ENCODE measurements at regions not wholly inside any gene's neighbourhood (a gene's known extent, or its start where the extent isn't known, plus 50 kb on each side); places are given as distances from the start of the nearest gene placed in this dataset.

DNA sequence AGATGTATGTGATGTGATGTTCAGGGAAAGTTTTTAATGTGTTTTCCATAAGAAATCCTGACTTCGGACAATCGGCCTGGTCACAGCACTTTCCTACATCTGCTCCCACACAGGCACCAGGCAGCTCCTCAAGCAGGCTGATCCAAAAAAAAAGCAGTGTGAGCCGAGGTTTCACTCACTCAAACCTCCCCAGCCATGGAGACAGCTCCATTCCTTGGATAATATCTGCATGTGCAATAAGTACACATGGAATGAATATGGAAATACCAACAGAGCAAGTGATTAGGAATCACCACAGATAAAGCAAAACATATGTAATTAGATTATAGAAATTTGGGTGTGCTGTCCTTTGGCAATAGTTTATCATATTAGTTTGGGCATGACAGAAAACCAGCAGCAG, 88.8 kb upstream of the API5 start:
- Histone ChIP-seq H3K36me3 (no peaks in the 10 kb centered on the region), H3K27ac (no peak overlapping the region), H3K4me1 (no peaks in the 10 kb centered on the region), H3K9me3 (no peaks in the 10 kb centered on the region), H3K27me3 (no peaks in the 10 kb centered on the region), H3K4me3 (no peak overlapping the region)
- ATAC-seq: no peak
- TF ChIP-seq POLR2A (IDR thresholded peaks at IDR 0.05) (no peak), POLR2AphosphoS5 (IDR thresholded peaks at IDR 0.05) (no peak), EP300 (IDR thresholded peaks at IDR 0.05) (no peak)
- TF ChIP-seq, protein P1, sequence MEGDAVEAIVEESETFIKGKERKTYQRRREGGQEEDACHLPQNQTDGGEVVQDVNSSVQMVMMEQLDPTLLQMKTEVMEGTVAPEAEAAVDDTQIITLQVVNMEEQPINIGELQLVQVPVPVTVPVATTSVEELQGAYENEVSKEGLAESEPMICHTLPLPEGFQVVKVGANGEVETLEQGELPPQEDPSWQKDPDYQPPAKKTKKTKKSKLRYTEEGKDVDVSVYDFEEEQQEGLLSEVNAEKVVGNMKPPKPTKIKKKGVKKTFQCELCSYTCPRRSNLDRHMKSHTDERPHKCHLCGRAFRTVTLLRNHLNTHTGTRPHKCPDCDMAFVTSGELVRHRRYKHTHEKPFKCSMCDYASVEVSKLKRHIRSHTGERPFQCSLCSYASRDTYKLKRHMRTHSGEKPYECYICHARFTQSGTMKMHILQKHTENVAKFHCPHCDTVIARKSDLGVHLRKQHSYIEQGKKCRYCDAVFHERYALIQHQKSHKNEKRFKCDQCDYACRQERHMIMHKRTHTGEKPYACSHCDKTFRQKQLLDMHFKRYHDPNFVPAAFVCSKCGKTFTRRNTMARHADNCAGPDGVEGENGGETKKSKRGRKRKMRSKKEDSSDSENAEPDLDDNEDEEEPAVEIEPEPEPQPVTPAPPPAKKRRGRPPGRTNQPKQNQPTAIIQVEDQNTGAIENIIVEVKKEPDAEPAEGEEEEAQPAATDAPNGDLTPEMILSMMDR (IDR thresholded peaks at IDR 0.05): no peak
- WGBS, 2 donors (ENCODE audit: low coverage in 1 of 2): 82 to 100% methylated on average over 2 to 3 of the region's 3 CpGs

DNA sequence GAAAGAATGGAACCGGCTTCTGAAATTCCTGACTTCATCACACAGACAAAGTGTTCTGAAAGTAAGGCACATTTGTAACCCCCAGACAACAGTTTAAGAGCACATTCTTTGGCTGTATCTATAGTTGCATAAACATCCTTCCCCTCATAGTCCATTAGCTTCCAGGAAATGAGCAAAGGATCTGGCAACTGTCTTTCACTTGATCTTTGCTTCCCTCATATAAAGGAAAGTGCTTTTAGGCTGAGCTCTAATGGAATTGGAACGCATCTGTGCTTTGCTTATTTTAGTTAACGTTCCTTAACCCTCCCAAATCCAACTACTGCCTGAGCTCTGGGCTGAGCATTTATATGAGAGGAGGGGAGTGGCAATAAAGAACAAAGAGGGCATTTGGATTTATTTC, 76.9 kb upstream of the API5 start:
- Histone ChIP-seq H3K27me3 (peaks cover 3% of the 10 kb centered on the region), H3K4me3 (no peak overlapping the region), H3K9me3 (peaks cover 0 to 10% (median 0%) of the 10 kb centered on the region in 3 donors), H3K27ac (no peak overlapping the region), H3K36me3 (no peaks in the 10 kb centered on the region), H3K4me1 (no peaks in the 10 kb centered on the region)
- WGBS, 2 donors (ENCODE audit: low coverage in 1 of 2): 7 to 25% methylated on average over 3 of the region's 3 CpGs
- ATAC-seq: no peak
- TF ChIP-seq, protein P1 (IDR thresholded peaks at IDR 0.05): no peak
- TF ChIP-seq EP300 (IDR thresholded peaks at IDR 0.05): no peak
- no peak for TF ChIP-seq POLR2AphosphoS5 (IDR thresholded peaks at IDR 0.05)
- no peak for TF ChIP-seq POLR2A (IDR thresholded peaks at IDR 0.05)

DNA sequence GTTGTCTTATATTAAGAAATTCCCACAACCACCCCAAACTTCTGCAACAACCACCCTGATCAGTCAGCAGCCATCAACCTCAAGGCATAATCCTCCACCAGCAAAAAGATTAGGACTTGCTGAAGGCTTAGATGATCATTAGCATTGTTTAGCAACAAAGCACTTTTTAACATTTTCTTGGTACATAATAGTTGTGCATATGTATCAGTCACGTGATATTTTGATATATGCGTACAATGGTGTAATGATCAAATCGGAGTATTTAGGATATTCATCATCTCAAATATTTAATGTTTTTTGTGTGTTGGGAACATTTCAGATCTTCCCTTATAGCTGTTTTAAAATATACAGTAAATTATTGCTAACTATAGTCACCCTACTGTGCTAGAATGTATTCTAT, 73.5 kb upstream of the API5 start:
- Histone ChIP-seq H3K9me3 (peaks cover 0 to 10% (median 0%) of the 10 kb centered on the region in 3 donors), H3K27ac (no peak overlapping the region), H3K36me3 (no peaks in the 10 kb centered on the region), H3K27me3 (no peaks in the 10 kb centered on the region), H3K4me3 (no peak overlapping the region), H3K4me1 (no peaks in the 10 kb centered on the region)
- 93 to 96% methylated on average over 3 of the region's 3 CpGs for WGBS, 2 donors (ENCODE audit: low coverage in 1 of 2)
- no peak for ATAC-seq
- no peak for TF ChIP-seq POLR2AphosphoS5 (IDR thresholded peaks at IDR 0.05)
- TF ChIP-seq, protein P1 (IDR thresholded peaks at IDR 0.05): no peak
- no peak for TF ChIP-seq POLR2A (IDR thresholded peaks at IDR 0.05)

DNA sequence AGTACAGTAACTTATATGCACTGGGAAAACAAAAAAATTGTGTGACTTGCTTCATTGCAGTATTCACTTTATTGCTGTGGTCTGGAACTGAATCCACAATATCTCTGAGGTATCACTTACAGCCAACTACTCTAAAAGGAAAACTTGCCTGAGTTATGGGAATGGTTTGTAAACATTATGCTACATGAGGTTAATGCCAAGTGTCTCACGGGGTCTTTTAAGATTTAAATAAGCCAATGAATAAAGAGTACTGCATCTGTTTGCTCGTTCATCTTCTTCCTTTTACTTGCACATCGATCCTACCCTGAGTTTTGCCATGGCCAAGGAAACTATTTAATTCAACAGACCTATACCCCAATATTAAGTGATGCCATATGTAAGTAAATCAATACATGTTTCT, 72.0 kb upstream of the API5 start:
- no peaks in the 10 kb centered on the region for H3K36me3 ChIP-seq
- WGBS, 2 donors (ENCODE audit: low coverage in 1 of 2): 59 to 60% methylated on average over 3 of the region's 3 CpGs
- peaks cover 0 to 10% (median 0%) of the 10 kb centered on the region in 3 donors for H3K9me3 ChIP-seq
- no peaks in the 10 kb centered on the region for H3K4me1 ChIP-seq
- no peak overlapping the region for H3K4me3 ChIP-seq
- no peak for TF ChIP-seq POLR2AphosphoS5 (IDR thresholded peaks at IDR 0.05)
- no peak for ATAC-seq
- no peak overlapping the region for H3K27ac ChIP-seq
- H3K27me3 ChIP-seq: no peaks in the 10 kb centered on the region

DNA sequence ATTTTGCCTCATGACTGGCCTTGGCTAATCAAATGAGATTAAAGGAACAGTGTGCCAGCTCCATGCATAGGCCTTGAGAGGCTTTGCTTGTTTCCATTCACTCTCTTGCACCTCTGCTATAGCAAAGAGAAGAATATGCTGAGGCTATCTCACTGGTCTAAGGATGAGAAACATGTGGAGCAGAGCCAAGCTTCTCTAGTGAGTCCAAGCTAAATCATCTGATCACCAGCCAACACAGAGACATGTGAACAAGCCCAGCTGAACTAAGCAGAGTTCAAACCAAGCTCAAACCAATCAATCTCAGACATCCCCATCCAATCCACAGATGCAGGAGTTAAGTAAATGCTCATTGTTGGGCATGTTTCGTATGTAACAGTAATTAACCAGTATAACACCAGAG, 69.4 kb upstream of the API5 start:
- no peak for TF ChIP-seq POLR2A (IDR thresholded peaks at IDR 0.05)
- no peak for TF ChIP-seq POLR2AphosphoS5 (IDR thresholded peaks at IDR 0.05)
- TF ChIP-seq, protein P1 (IDR thresholded peaks at IDR 0.05): no peak
- TF ChIP-seq EP300 (IDR thresholded peaks at IDR 0.05): no peak
- H3K27ac ChIP-seq: no peak overlapping the region
- 0 to 33% methylated on average over 1 of the region's 1 CpG for WGBS, 2 donors (ENCODE audit: low coverage in 1 of 2)
- no peaks in the 10 kb centered on the region for H3K27me3 ChIP-seq
- no peak for ATAC-seq
- H3K4me3 ChIP-seq: no peak overlapping the region
- H3K36me3 ChIP-seq: no peaks in the 10 kb centered on the region
- no peaks in the 10 kb centered on the region for H3K4me1 ChIP-seq
- H3K9me3 ChIP-seq: peaks cover 0 to 4% (median 0%) of the 10 kb centered on the region in 3 donors

Data from gastroesophageal sphincter (tissue), 4 donors.